Fibroblast of skin of right quadriceps (primary cell): ENCODE measurements at regions not wholly inside any gene's neighbourhood (a gene's known extent, or its start where the extent isn't known, plus 50 kb on each side); places are given as distances from the start of the nearest gene placed in this dataset.
A peak's percentile ranks its signal among the peaks of the same experiment; 100 is the strongest.
"Not testable (repeated sequence)": the region's sequence is repeated elsewhere in the genome, so short reads cannot be mapped to it uniquely, and the experiment has no call there.

ENCODE experiments used
- DNase-seq: peaks from one replicate; pipeline ENCODE4 v3.0.0-alpha.2; 2013

GRCh38 chr12:3424796-3425195 lies 66.2 kb upstream of the PRMT8 start:
- not testable (repeated sequence) for DNase-seq

GRCh38 chr12:3427956-3428355 lies 63.0 kb upstream of the PRMT8 start:
- DNase-seq, result no peak

- no peak for DNase-seq
These were observed 62.4 kb upstream of the PRMT8 start for GRCh38 chr12:3428631-3429030.

GRCh38 chr12:3429523-3429922 lies 61.5 kb upstream of the PRMT8 start:
- not testable (repeated sequence) for DNase-seq

GRCh38 chr12:3431686-3432085 lies 59.3 kb upstream of the PRMT8 start:
- no peak for DNase-seq

- DNase-seq, result no peak
These were observed 58.7 kb upstream of the PRMT8 start for GRCh38 chr12:3432176-3432742.

GRCh38 chr12:3432868-3433267 lies 58.1 kb upstream of the PRMT8 start:
- no peak for DNase-seq

GRCh38 chr12:3436461-3437065 lies 54.4 kb upstream of the PRMT8 start:
- peak; percentile 3 for DNase-seq

GRCh38 chr12:3437986-3438385 lies 53.0 kb upstream of the PRMT8 start:
- DNase-seq, result no peak

- DNase-seq, result no peak
These were observed 52.6 kb upstream of the PRMT8 start for GRCh38 chr12:3438401-3438800.
